ENCODE measurements at regions not wholly inside any gene's neighbourhood (a gene's known extent, or its start where the extent isn't known, plus 50 kb on each side); places are given as distances from the start of the nearest gene placed in this dataset.

GRCh38 chr3:17965331-17965730, 222.9 kb upstream of the TBC1D5 start:
- Histone ChIP-seq H2BK15ac (ENCODE audit: low read length) (no peak overlapping the region), H3K4me3 (ENCODE audit: extremely low read depth in 1 of 4, insufficient read depth in 2 of 4, low read depth in 3 of 4, low read length in 4 of 4) (no peak overlapping the region), H3K79me2 (ENCODE audit: control insufficient read depth in 1 of 2, insufficient read depth in 2 of 2, low read length in 2 of 2) (no peaks in the 10 kb centered on the region; a peak in 1 of 4 replicates), H3K9me3 (ENCODE audit: insufficient read depth in 2 of 2, low read depth in 1 of 2, low read length in 1 of 2) (no peaks in the 10 kb centered on the region), H3K23me2 (ENCODE audit: low read depth, low read length) (no peaks in the 10 kb centered on the region; the same call in 1 of the 2 replicates), H3K27ac (ENCODE audit: low read depth, low read length) (no peak overlapping the region), H2AK5ac (ENCODE audit: low read depth, low read length) (no peak overlapping the region), H3K4me1 (replicated peaks in 1 of 4; ENCODE audit: control insufficient read depth in 3 of 4, insufficient read depth in 4 of 4, low read length in 3 of 4) (no peaks in the 10 kb centered on the region), H2AFZ (ENCODE audit: low read length) (no peak overlapping the region), H3K27me3 (replicated peaks in 1 of 4; ENCODE audit: control insufficient read depth in 3 of 4, extremely low read depth in 1 of 4, insufficient read depth in 3 of 4, low read length in 3 of 4) (no peaks in the 10 kb centered on the region), H3K14ac (ENCODE audit: insufficient read length) (no peak overlapping the region), H3K4me2 (ENCODE audit: insufficient read depth in 1 of 2, low read depth in 2 of 2, low read length in 2 of 2) (no peak overlapping the region), H2BK5ac (ENCODE audit: low read depth, low read length) (no peak overlapping the region), H4K8ac (ENCODE audit: extremely low read depth, insufficient read depth, low read length) (no peak overlapping the region), H3K56ac (replicated peaks; ENCODE audit: insufficient read length, low read depth, low read length) (no peak overlapping the region), H4K20me1 (replicated peaks in 1 of 2; ENCODE audit: control insufficient read depth in 1 of 2, insufficient read depth in 2 of 2, low read length in 2 of 2) (no peaks in the 10 kb centered on the region), H2BK120ac (replicated peaks; ENCODE audit: low read depth, low read length) (no peak overlapping the region), H3K4ac (replicated peaks; ENCODE audit: insufficient read length, low read depth, low read length) (no peak overlapping the region), H3K79me1 (ENCODE audit: low read depth, low read length) (no peaks in the 10 kb centered on the region), H3K23ac (ENCODE audit: insufficient read length) (no peak overlapping the region), H2BK12ac (ENCODE audit: low read depth, low read length) (no peak overlapping the region), H3K36me3 (ENCODE audit: control insufficient read depth in 2 of 4, insufficient read depth in 4 of 4, low read length in 3 of 4) (no peaks in the 10 kb centered on the region), H3K9ac (replicated peaks in 1 of 4; ENCODE audit: extremely low read depth in 1 of 4, low read depth in 3 of 4, low read length in 3 of 4) (no peak overlapping the region), H3K18ac (ENCODE audit: extremely low read depth, low read length) (no peak overlapping the region), H4K91ac (replicated peaks; ENCODE audit: insufficient read length, low read length) (no peak overlapping the region), H2BK20ac (ENCODE audit: low read length) (no peak overlapping the region), H4K5ac (ENCODE audit: insufficient read length, low read depth, low read length) (no peak overlapping the region)
- ChIA-PET POLR2A (ENCODE audit: partially characterized antibody) (no interaction called here), CTCF (ENCODE audit: partially characterized antibody) (no interaction called here)
- FAIRE-seq (no peak), DNase-seq (ENCODE audit: low read depth in 1 of 2, low spot score in 2 of 2) (no peak)
- WGBS, 2 experiments (ENCODE audit: extremely low coverage in 1 of 2, insufficient coverage in 1 of 2, insufficient read length in 1 of 2, insufficient replicate concordance in 2 of 2, low coverage in 1 of 2, low lambda C conversion rate in 2 of 2, missing lambda C conversion rate in 1 of 2), result 100% methylated on average over 1 of the region's 1 CpG; no CpG with 5 or more reads in 1 of the 2 experiments
- TF ChIP-seq ATF2 (IDR thresholded peaks at IDR 0.05; ENCODE audit: low read length), result no peak
- no peak for TF ChIP-seq TAF7 (optimal IDR thresholded peaks at IDR 0.05; ENCODE audit: borderline replicate concordance, low read depth, low read length)
- no peak for TF ChIP-seq SAP30 (IDR thresholded peaks at IDR 0.05; ENCODE audit: insufficient read depth, insufficient replicate concordance, low read length)
- TF ChIP-seq MAFK (IDR thresholded peaks at IDR 0.05; ENCODE audit: low read depth, low read length), result no peak
- TF ChIP-seq ZNF274 (IDR thresholded peaks at IDR 0.05; ENCODE audit: borderline replicate concordance, extremely low read depth, low read length), result no peak
- no peak for TF ChIP-seq SP2 (IDR thresholded peaks at IDR 0.05; ENCODE audit: low read length)
- no peak for TF ChIP-seq BCL11A (IDR thresholded peaks at IDR 0.05; ENCODE audit: low read depth in 2 of 2, low read length in 2 of 2)
- no peak for TF ChIP-seq TEAD4 (IDR thresholded peaks at IDR 0.05; ENCODE audit: low read depth, low read length)
- no peak for TF ChIP-seq POLR2AphosphoS5 (IDR thresholded peaks at IDR 0.05; ENCODE audit: low read depth, low read length)

Measured in H1 (cell line).